RCC 7860 (cell line): ENCODE measurements at regions not wholly inside any gene's neighbourhood (a gene's known extent, or its start where the extent isn't known, plus 50 kb on each side); places are given as distances from the start of the nearest gene placed in this dataset.
"Not testable (repeated sequence)": the region's sequence is repeated elsewhere in the genome, so short reads cannot be mapped to it uniquely, and the experiment has no call there.

Experiments
- DNase-seq: peaks from one replicate; pipeline ENCODE4 v3.0.0-alpha.2; 2015; ENCODE audit warnings: low spot score
- FAIRE-seq: peaks from 2 replicates; lab custom pipeline; 2012; peaks lifted over from hg19 to GRCh38; lab: Jason Lieb, UNC

- FAIRE-seq = no peak
- no peak for DNase-seq
Observed at GRCh38 chrX:42290608-42291007, 367.3 kb upstream of the CASK start.

- peak; percentile 14 for FAIRE-seq
- no peak for DNase-seq
Observed at GRCh38 chrX:42289492-42290385, 366.4 kb upstream of the CASK start.

GRCh38 chrX:42285681-42286080 is 362.3 kb upstream of the CASK start:
- FAIRE-seq, DNase-seq: not testable (repeated sequence)

- no peak for DNase-seq
- FAIRE-seq = no peak
Observed at GRCh38 chrX:42276982-42277690, 353.8 kb upstream of the CASK start.

GRCh38 chrX:42274151-42274550 is 350.8 kb upstream of the CASK start:
- DNase-seq = no peak
- no peak for FAIRE-seq

GRCh38 chrX:42273387-42273786 is 350.0 kb upstream of the CASK start:
- FAIRE-seq = no peak
- DNase-seq = no peak

- DNase-seq = no peak
- FAIRE-seq = no peak
Observed at GRCh38 chrX:42269186-42269585, 345.8 kb upstream of the CASK start.

GRCh38 chrX:42260854-42261253 is 337.5 kb upstream of the CASK start:
- DNase-seq = no peak

GRCh38 chrX:42248226-42248625 is 324.9 kb upstream of the CASK start:
- no peak for FAIRE-seq
- DNase-seq = no peak

More at GRCh38 chrX:42260854-42261253, 337.5 kb upstream of the CASK start:
- FAIRE-seq = no peak

GRCh38 chrX:42247241-42247640 is 323.9 kb upstream of the CASK start:
- DNase-seq = no peak
- no peak for FAIRE-seq

- no peak for FAIRE-seq
- no peak for DNase-seq
Observed at GRCh38 chrX:42246814-42247213, 323.5 kb upstream of the CASK start.

- no peak for FAIRE-seq
Observed at GRCh38 chrX:42242004-42242403, 318.6 kb upstream of the CASK start.

GRCh38 chrX:42241421-42241820 is 318.1 kb upstream of the CASK start:
- peak; percentile 14 for FAIRE-seq
- peak; percentile 24 for DNase-seq

More at GRCh38 chrX:42242004-42242403, 318.6 kb upstream of the CASK start:
- no peak for DNase-seq

GRCh38 chrX:42237956-42238355 is 314.6 kb upstream of the CASK start:
- no peak for DNase-seq

GRCh38 chrX:42229533-42229932 is 306.2 kb upstream of the CASK start:
- FAIRE-seq (no peak), DNase-seq (no peak)

More at GRCh38 chrX:42237956-42238355, 314.6 kb upstream of the CASK start:
- FAIRE-seq = no peak

- DNase-seq (no peak), FAIRE-seq (no peak)
Observed at GRCh38 chrX:42220666-42221065, 297.3 kb upstream of the CASK start.

GRCh38 chrX:42220083-42220482 is 296.7 kb upstream of the CASK start:
- no peak for DNase-seq
- FAIRE-seq = no peak

GRCh38 chrX:42219231-42219630 is 295.9 kb upstream of the CASK start:
- peak; percentile 46 for DNase-seq
- FAIRE-seq = no peak

- no peak for FAIRE-seq
- no peak for DNase-seq
Observed at GRCh38 chrX:42195506-42195905, 272.2 kb upstream of the CASK start.

GRCh38 chrX:42189576-42189975 is 266.2 kb upstream of the CASK start:
- DNase-seq = no peak
- no peak for FAIRE-seq

GRCh38 chrX:42188730-42189129 is 265.4 kb upstream of the CASK start:
- no peak for DNase-seq
- FAIRE-seq = no peak

GRCh38 chrX:42176789-42177188 is 253.4 kb upstream of the CASK start:
- no peak for FAIRE-seq
- DNase-seq = no peak
